ENCODE measurements at regions not wholly inside any gene's neighbourhood (a gene's known extent, or its start where the extent isn't known, plus 50 kb on each side); places are given as distances from the start of the nearest gene placed in this dataset.
A peak's percentile ranks its signal among the peaks of the same experiment; 100 is the strongest.

GRCh38 chr10:118967160-118967559, 62.4 kb upstream of the NANOS1 start:
- Histone ChIP-seq H4K91ac (ENCODE audit: low read depth, low read length, poor library complexity) (no peak overlapping the region), H3K4me2 (ENCODE audit: insufficient read depth, low read length, poor library complexity, severe bottlenecking) (no peak overlapping the region), H3K14ac (ENCODE audit: low read length) (no peak overlapping the region), H3K4me3 (ENCODE audit: low read length in 2 of 2) (no peak overlapping the region), H2AFZ (ENCODE audit: low read length) (no peak overlapping the region), H2BK15ac (ENCODE audit: low read length) (no peak overlapping the region), H2AK5ac (ENCODE audit: low read depth, low read length) (no peak overlapping the region), H2BK12ac (ENCODE audit: low read length) (no peak overlapping the region), H3K27me3 (ENCODE audit: control insufficient read depth in 3 of 3, insufficient read depth in 3 of 3, low read depth in 1 of 3, low read length in 3 of 3) (peaks cover 0 to 10% (median 0%) of the 10 kb centered on the region in 3 experiments), H3K79me1 (ENCODE audit: low read depth, low read length) (no peaks in the 10 kb centered on the region), H3K36me3 (replicated peaks in 1 of 2; ENCODE audit: control insufficient read depth in 2 of 2, insufficient read depth in 2 of 2, low read length in 2 of 2) (no peaks in the 10 kb centered on the region), H3K27ac (replicated peaks; ENCODE audit: low read length) (no peak overlapping the region), H2BK120ac (ENCODE audit: low read depth, low read length) (no peak overlapping the region), H3K23ac (ENCODE audit: low read depth, low read length, poor library complexity) (no peak overlapping the region), H4K8ac (ENCODE audit: low read depth, low read length) (no peak overlapping the region), H2BK5ac (ENCODE audit: low read length) (no peak overlapping the region), H3K9ac (ENCODE audit: low read depth, low read length, poor library complexity) (no peak overlapping the region), H3K9me3 (replicated peaks in 1 of 2; ENCODE audit: control insufficient read depth in 2 of 2, insufficient read depth in 1 of 2, low read depth in 1 of 2, low read length in 2 of 2) (no peaks in the 10 kb centered on the region), H3K4ac (ENCODE audit: low read length) (no peak overlapping the region), H3K4me1 (ENCODE audit: control insufficient read depth in 2 of 2, insufficient read depth in 1 of 2, low read depth in 1 of 2, low read length in 2 of 2) (peaks cover 0 to 10% of the 10 kb centered on the region in 2 donors), H3K18ac (ENCODE audit: low read length) (peak overlapping the region; percentile 82)
- DNase-seq (ENCODE audit: low spot score): no peak
- WGBS, 2 donors (ENCODE audit: extremely low coverage in 2 of 2, insufficient read length in 2 of 2, insufficient replicate concordance in 1 of 2): no CpG with 5 or more reads among the region's 7 CpGs

GRCh38 chr10:118968060-118968459, 61.5 kb upstream of the NANOS1 start:
- H3K4me3 ChIP-seq (ENCODE audit: low read length in 2 of 2): no peak overlapping the region
- no peak for DNase-seq (ENCODE audit: low spot score)
- no peak overlapping the region for H2AFZ ChIP-seq (ENCODE audit: low read length)
- H4K91ac ChIP-seq (ENCODE audit: low read depth, low read length, poor library complexity): peak overlapping the region; percentile 66
- H3K4ac ChIP-seq (ENCODE audit: low read length): no peak overlapping the region
- peak overlapping the region; percentile 43 for H3K14ac ChIP-seq (ENCODE audit: low read length)
- no peak overlapping the region for H3K9ac ChIP-seq (ENCODE audit: low read depth, low read length, poor library complexity)
- H3K79me1 ChIP-seq (ENCODE audit: low read depth, low read length): no peaks in the 10 kb centered on the region
- peak overlapping the region; percentile 53 for H2AK5ac ChIP-seq (ENCODE audit: low read depth, low read length)
- H3K36me3 ChIP-seq (replicated peaks in 1 of 2; ENCODE audit: control insufficient read depth in 2 of 2, insufficient read depth in 2 of 2, low read length in 2 of 2): no peaks in the 10 kb centered on the region
- no CpG with 5 or more reads among the region's 8 CpGs for WGBS, 2 donors (ENCODE audit: extremely low coverage in 2 of 2, insufficient read length in 2 of 2, insufficient replicate concordance in 1 of 2)
- H2BK120ac ChIP-seq (ENCODE audit: low read depth, low read length): no peak overlapping the region
- peak overlapping the region; percentile 31 for H2BK5ac ChIP-seq (ENCODE audit: low read length)
- peak overlapping the region; percentile 70 for H3K23ac ChIP-seq (ENCODE audit: low read depth, low read length, poor library complexity)
- no peak overlapping the region for H3K4me2 ChIP-seq (ENCODE audit: insufficient read depth, low read length, poor library complexity, severe bottlenecking)
- H2BK12ac ChIP-seq (ENCODE audit: low read length): peak overlapping the region; percentile 88
- peak overlapping the region; percentile 23 for H2BK15ac ChIP-seq (ENCODE audit: low read length)
- peaks cover 0 to 10% of the 10 kb centered on the region in 2 donors for H3K4me1 ChIP-seq (ENCODE audit: control insufficient read depth in 2 of 2, insufficient read depth in 1 of 2, low read depth in 1 of 2, low read length in 2 of 2)
- no peaks in the 10 kb centered on the region for H3K9me3 ChIP-seq (replicated peaks in 1 of 2; ENCODE audit: control insufficient read depth in 2 of 2, insufficient read depth in 1 of 2, low read depth in 1 of 2, low read length in 2 of 2)
- H3K27me3 ChIP-seq (ENCODE audit: control insufficient read depth in 3 of 3, insufficient read depth in 3 of 3, low read depth in 1 of 3, low read length in 3 of 3): peaks cover 0 to 10% (median 0%) of the 10 kb centered on the region in 3 experiments
- peak overlapping the region; percentile 78 for H3K18ac ChIP-seq (ENCODE audit: low read length)
- H4K8ac ChIP-seq (ENCODE audit: low read depth, low read length): peak overlapping the region; percentile 44
- no peak overlapping the region for H3K27ac ChIP-seq (replicated peaks; ENCODE audit: low read length)

GRCh38 chr10:118968482-118968881, 61.0 kb upstream of the NANOS1 start:
- H3K9ac ChIP-seq (ENCODE audit: low read depth, low read length, poor library complexity): no peak overlapping the region
- no peak overlapping the region for H3K23ac ChIP-seq (ENCODE audit: low read depth, low read length, poor library complexity)
- H2BK5ac ChIP-seq (ENCODE audit: low read length): peak overlapping the region; percentile 31
- H3K4me2 ChIP-seq (ENCODE audit: insufficient read depth, low read length, poor library complexity, severe bottlenecking): no peak overlapping the region
- H3K9me3 ChIP-seq (replicated peaks in 1 of 2; ENCODE audit: control insufficient read depth in 2 of 2, insufficient read depth in 1 of 2, low read depth in 1 of 2, low read length in 2 of 2): no peaks in the 10 kb centered on the region
- no peak for DNase-seq (ENCODE audit: low spot score)
- no peak overlapping the region for H2BK12ac ChIP-seq (ENCODE audit: low read length)
- no peak overlapping the region for H3K27ac ChIP-seq (replicated peaks; ENCODE audit: low read length)
- peak overlapping the region; percentile 53 for H2AK5ac ChIP-seq (ENCODE audit: low read depth, low read length)
- H3K27me3 ChIP-seq (ENCODE audit: control insufficient read depth in 3 of 3, insufficient read depth in 3 of 3, low read depth in 1 of 3, low read length in 3 of 3): peaks cover 0 to 10% (median 0%) of the 10 kb centered on the region in 3 experiments
- no CpG with 5 or more reads among the region's 11 CpGs for WGBS, 2 donors (ENCODE audit: extremely low coverage in 2 of 2, insufficient read length in 2 of 2, insufficient replicate concordance in 1 of 2)
- H4K91ac ChIP-seq (ENCODE audit: low read depth, low read length, poor library complexity): no peak overlapping the region
- H3K4ac ChIP-seq (ENCODE audit: low read length): no peak overlapping the region
- no peak overlapping the region for H4K8ac ChIP-seq (ENCODE audit: low read depth, low read length)
- H3K18ac ChIP-seq (ENCODE audit: low read length): peak overlapping the region; percentile 78
- H3K14ac ChIP-seq (ENCODE audit: low read length): no peak overlapping the region
- peak overlapping the region; percentile 23 for H2BK15ac ChIP-seq (ENCODE audit: low read length)
- H2AFZ ChIP-seq (ENCODE audit: low read length): no peak overlapping the region
- no peak overlapping the region for H3K4me3 ChIP-seq (ENCODE audit: low read length in 2 of 2)
- H3K79me1 ChIP-seq (ENCODE audit: low read depth, low read length): no peaks in the 10 kb centered on the region
- H3K4me1 ChIP-seq (ENCODE audit: control insufficient read depth in 2 of 2, insufficient read depth in 1 of 2, low read depth in 1 of 2, low read length in 2 of 2): peaks cover 0 to 10% of the 10 kb centered on the region in 2 donors
- no peaks in the 10 kb centered on the region for H3K36me3 ChIP-seq (replicated peaks in 1 of 2; ENCODE audit: control insufficient read depth in 2 of 2, insufficient read depth in 2 of 2, low read length in 2 of 2)
- no peak overlapping the region for H2BK120ac ChIP-seq (ENCODE audit: low read depth, low read length)

DNA sequence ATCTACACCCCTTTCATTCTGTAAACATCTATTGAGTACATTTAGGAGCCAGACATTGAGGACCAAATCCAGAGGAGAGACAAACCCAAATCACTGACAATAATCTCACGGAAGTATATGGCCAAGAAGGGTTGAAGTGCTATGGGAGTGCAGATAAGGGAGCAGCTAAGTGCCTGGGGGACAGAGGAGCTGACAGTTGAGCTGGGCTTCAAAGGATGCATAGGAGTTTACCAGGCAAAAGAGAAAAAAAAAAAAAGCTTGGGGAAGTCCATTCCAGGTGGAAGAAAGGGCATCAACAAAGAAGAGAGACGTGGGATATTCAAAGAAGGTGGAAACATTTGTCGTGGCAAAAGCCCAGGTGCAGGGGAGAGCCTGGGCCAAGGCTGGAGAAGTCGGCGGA, 60.5 kb upstream of the NANOS1 start:
- H2BK15ac ChIP-seq (ENCODE audit: low read length): no peak overlapping the region
- H3K4ac ChIP-seq (ENCODE audit: low read length): no peak overlapping the region
- H3K23ac ChIP-seq (ENCODE audit: low read depth, low read length, poor library complexity): no peak overlapping the region
- no peak overlapping the region for H3K4me2 ChIP-seq (ENCODE audit: insufficient read depth, low read length, poor library complexity, severe bottlenecking)
- H3K9ac ChIP-seq (ENCODE audit: low read depth, low read length, poor library complexity): no peak overlapping the region
- H2AFZ ChIP-seq (ENCODE audit: low read length): no peak overlapping the region
- no peak overlapping the region for H3K27ac ChIP-seq (replicated peaks; ENCODE audit: low read length)
- H3K4me1 ChIP-seq (ENCODE audit: control insufficient read depth in 2 of 2, insufficient read depth in 1 of 2, low read depth in 1 of 2, low read length in 2 of 2): peaks cover 0 to 10% of the 10 kb centered on the region in 2 donors
- no peak overlapping the region for H2BK120ac ChIP-seq (ENCODE audit: low read depth, low read length)
- no peaks in the 10 kb centered on the region for H3K79me1 ChIP-seq (ENCODE audit: low read depth, low read length)
- DNase-seq (ENCODE audit: low spot score): no peak
- H3K36me3 ChIP-seq (replicated peaks in 1 of 2; ENCODE audit: control insufficient read depth in 2 of 2, insufficient read depth in 2 of 2, low read length in 2 of 2): no peaks in the 10 kb centered on the region
- H3K18ac ChIP-seq (ENCODE audit: low read length): no peak overlapping the region
- no peak overlapping the region for H3K14ac ChIP-seq (ENCODE audit: low read length)
- no CpG with 5 or more reads among the region's 5 CpGs for WGBS, 2 donors (ENCODE audit: extremely low coverage in 2 of 2, insufficient read length in 2 of 2, insufficient replicate concordance in 1 of 2)
- peaks cover 0 to 10% (median 0%) of the 10 kb centered on the region in 3 experiments for H3K27me3 ChIP-seq (ENCODE audit: control insufficient read depth in 3 of 3, insufficient read depth in 3 of 3, low read depth in 1 of 3, low read length in 3 of 3)
- H2BK12ac ChIP-seq (ENCODE audit: low read length): no peak overlapping the region
- H2AK5ac ChIP-seq (ENCODE audit: low read depth, low read length): no peak overlapping the region
- no peak overlapping the region for H4K91ac ChIP-seq (ENCODE audit: low read depth, low read length, poor library complexity)
- H4K8ac ChIP-seq (ENCODE audit: low read depth, low read length): no peak overlapping the region
- H3K4me3 ChIP-seq (ENCODE audit: low read length in 2 of 2): no peak overlapping the region
- H2BK5ac ChIP-seq (ENCODE audit: low read length): no peak overlapping the region
- H3K9me3 ChIP-seq (replicated peaks in 1 of 2; ENCODE audit: control insufficient read depth in 2 of 2, insufficient read depth in 1 of 2, low read depth in 1 of 2, low read length in 2 of 2): peaks cover 0 to 4% of the 10 kb centered on the region in 2 donors
